ENCODE measurements at regions not wholly inside any gene's neighbourhood (a gene's known extent, or its start where the extent isn't known, plus 50 kb on each side); places are given as distances from the start of the nearest gene placed in this dataset.
"Not testable (repeated sequence)": the region's sequence is repeated elsewhere in the genome, so short reads cannot be mapped to it uniquely, and the experiment has no call there.

DNA sequence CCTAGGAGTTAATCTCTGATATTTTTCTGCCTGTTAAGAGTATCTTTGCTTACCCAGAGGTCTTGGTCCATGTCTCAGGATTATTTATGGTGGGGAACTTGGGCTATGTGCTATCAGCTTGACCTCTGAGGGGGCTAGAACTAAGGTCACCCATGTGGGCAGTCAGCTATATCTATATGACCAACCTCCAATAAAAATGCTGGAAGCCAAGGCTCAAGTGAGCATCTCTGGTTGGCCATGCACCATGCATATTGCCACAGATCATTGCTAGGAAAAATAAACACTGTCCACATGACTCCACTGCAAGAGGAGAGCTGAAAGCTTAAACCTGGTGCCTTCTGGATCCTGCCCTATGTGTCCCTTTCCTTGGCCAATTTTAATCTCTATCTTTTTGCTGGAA is 196.5 kb upstream of the SLC7A11 start:
- Mint-ChIP-seq H3K27ac (ENCODE audit: unreplicated experiment) (no peak overlapping the region), H3K9me3 (ENCODE audit: low read depth, unreplicated experiment) (peaks cover 3% of the 10 kb centered on the region), H3K4me1 (ENCODE audit: low read depth, unreplicated experiment) (no peaks in the 10 kb centered on the region), H3K4me3 (ENCODE audit: low read depth, unreplicated experiment) (no peak overlapping the region), H3K27me3 (ENCODE audit: unreplicated experiment) (no peaks in the 10 kb centered on the region), H3K36me3 (ENCODE audit: insufficient read depth, unreplicated experiment) (no peaks in the 10 kb centered on the region)
- BruUV-seq (replicated peaks): no TSS peak
- DNase-seq: no peak
- TF ChIP-seq, protein P1, sequence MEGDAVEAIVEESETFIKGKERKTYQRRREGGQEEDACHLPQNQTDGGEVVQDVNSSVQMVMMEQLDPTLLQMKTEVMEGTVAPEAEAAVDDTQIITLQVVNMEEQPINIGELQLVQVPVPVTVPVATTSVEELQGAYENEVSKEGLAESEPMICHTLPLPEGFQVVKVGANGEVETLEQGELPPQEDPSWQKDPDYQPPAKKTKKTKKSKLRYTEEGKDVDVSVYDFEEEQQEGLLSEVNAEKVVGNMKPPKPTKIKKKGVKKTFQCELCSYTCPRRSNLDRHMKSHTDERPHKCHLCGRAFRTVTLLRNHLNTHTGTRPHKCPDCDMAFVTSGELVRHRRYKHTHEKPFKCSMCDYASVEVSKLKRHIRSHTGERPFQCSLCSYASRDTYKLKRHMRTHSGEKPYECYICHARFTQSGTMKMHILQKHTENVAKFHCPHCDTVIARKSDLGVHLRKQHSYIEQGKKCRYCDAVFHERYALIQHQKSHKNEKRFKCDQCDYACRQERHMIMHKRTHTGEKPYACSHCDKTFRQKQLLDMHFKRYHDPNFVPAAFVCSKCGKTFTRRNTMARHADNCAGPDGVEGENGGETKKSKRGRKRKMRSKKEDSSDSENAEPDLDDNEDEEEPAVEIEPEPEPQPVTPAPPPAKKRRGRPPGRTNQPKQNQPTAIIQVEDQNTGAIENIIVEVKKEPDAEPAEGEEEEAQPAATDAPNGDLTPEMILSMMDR (IDR thresholded peaks at IDR 0.05; ENCODE audit: unreplicated experiment): no peak
- intact Hi-C loops (cut with micrococcal nuclease; ENCODE audit: unreplicated experiment): no loop called here
- CTCF ChIA-PET: interaction anchor here (0.6 kb wide), 1 partner anchor 274 kb away, joined by 4 read pairs; no protein-coding TSS in a partner anchor

DNA sequence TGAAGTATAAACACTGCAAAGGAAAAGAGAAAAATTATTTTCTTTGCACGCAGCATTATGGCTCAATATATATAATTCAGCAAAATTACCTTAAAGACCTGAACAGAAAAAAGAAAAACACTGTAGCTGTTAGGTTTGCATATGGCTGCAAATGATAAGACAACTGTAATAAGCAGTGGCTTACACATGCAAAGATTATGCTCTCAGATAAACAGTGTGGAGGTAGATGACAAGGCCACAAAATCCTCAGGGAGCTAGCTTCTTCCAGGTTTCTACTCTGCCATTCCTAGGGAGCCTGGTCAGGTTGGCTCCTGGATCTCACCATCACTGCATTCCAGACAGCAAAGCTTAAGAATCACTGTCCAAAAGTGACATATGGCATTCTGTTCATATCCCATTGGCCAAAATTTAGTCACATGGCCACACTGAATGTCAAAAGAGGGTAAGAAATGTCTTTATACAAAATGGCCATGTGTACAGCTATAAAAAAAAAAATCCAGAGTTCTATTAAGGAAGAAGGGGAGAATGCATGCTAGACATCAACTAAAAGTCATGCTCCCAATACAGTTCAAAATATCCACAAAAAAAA is 195.2 kb upstream of the SLC7A11 start:
- no peaks in the 10 kb centered on the region for H3K27me3 Mint-ChIP-seq (ENCODE audit: unreplicated experiment)
- no peak overlapping the region for H3K27ac Mint-ChIP-seq (ENCODE audit: unreplicated experiment)
- intact Hi-C loops (cut with micrococcal nuclease; ENCODE audit: unreplicated experiment): no loop called here
- H3K4me3 Mint-ChIP-seq (ENCODE audit: low read depth, unreplicated experiment): no peak overlapping the region
- TF ChIP-seq, protein P1 (IDR thresholded peaks at IDR 0.05; ENCODE audit: unreplicated experiment): no peak
- H3K9me3 Mint-ChIP-seq (ENCODE audit: low read depth, unreplicated experiment): peaks cover 11% of the 10 kb centered on the region
- no peak for DNase-seq
- H3K4me1 Mint-ChIP-seq (ENCODE audit: low read depth, unreplicated experiment): no peaks in the 10 kb centered on the region
- no TSS peak for BruUV-seq (replicated peaks)
- no peaks in the 10 kb centered on the region for H3K36me3 Mint-ChIP-seq (ENCODE audit: insufficient read depth, unreplicated experiment)
- CTCF ChIA-PET: no interaction called here

GRCh38 chr4:138435733-138436132 is 193.6 kb upstream of the SLC7A11 start:
- H3K4me1 Mint-ChIP-seq (ENCODE audit: low read depth, unreplicated experiment); H3K27me3 Mint-ChIP-seq (ENCODE audit: unreplicated experiment); BruUV-seq (replicated peaks); H3K4me3 Mint-ChIP-seq (ENCODE audit: low read depth, unreplicated experiment); CTCF ChIA-PET; intact Hi-C loops (cut with micrococcal nuclease; ENCODE audit: unreplicated experiment); H3K36me3 Mint-ChIP-seq (ENCODE audit: insufficient read depth, unreplicated experiment); DNase-seq; H3K27ac Mint-ChIP-seq (ENCODE audit: unreplicated experiment): not testable (repeated sequence)
- H3K9me3 Mint-ChIP-seq (ENCODE audit: low read depth, unreplicated experiment): peaks cover 12% of the 10 kb centered on the region

DNA sequence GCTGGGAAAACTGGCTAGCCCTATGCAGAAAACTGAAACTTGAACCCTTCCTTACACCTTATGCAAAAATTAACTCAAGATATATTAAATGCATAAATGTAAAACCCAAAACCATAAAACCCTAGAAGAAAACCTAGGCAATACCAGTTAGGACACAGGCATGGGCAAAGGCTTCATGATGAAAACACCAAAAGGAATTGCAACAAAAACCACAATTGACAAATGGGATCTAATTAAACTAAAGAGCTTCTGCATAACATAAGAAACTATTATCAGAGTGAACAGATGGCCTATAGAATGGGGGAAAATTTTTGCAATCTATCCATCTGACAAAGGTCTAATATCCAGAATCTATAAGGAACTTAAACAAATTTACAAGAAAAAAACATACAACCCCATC is 192.9 kb upstream of the SLC7A11 start:
- H3K4me3 Mint-ChIP-seq (ENCODE audit: low read depth, unreplicated experiment); DNase-seq; CTCF ChIA-PET: not testable (repeated sequence)

GRCh38 chr4:138428611-138429010 is 186.5 kb upstream of the SLC7A11 start:
- Mint-ChIP-seq H3K9me3 (ENCODE audit: low read depth, unreplicated experiment) (peaks cover 9% of the 10 kb centered on the region), H3K4me1 (ENCODE audit: low read depth, unreplicated experiment) (no peaks in the 10 kb centered on the region), H3K27ac (ENCODE audit: unreplicated experiment) (no peak overlapping the region), H3K36me3 (ENCODE audit: insufficient read depth, unreplicated experiment) (no peaks in the 10 kb centered on the region), H3K4me3 (ENCODE audit: low read depth, unreplicated experiment) (no peak overlapping the region), H3K27me3 (ENCODE audit: unreplicated experiment) (no peaks in the 10 kb centered on the region)
- DNase-seq: no peak
- TF ChIP-seq, protein P1 (IDR thresholded peaks at IDR 0.05; ENCODE audit: unreplicated experiment): no peak
- CTCF ChIA-PET: no interaction called here
- BruUV-seq (replicated peaks): no TSS peak
- intact Hi-C loops (cut with micrococcal nuclease; ENCODE audit: unreplicated experiment): no loop called here

More for the DNA sequence above, 192.9 kb upstream of the SLC7A11 start:
- intact Hi-C loops (cut with micrococcal nuclease; ENCODE audit: unreplicated experiment); H3K4me1 Mint-ChIP-seq (ENCODE audit: low read depth, unreplicated experiment); BruUV-seq (replicated peaks); H3K27me3 Mint-ChIP-seq (ENCODE audit: unreplicated experiment); H3K36me3 Mint-ChIP-seq (ENCODE audit: insufficient read depth, unreplicated experiment); H3K27ac Mint-ChIP-seq (ENCODE audit: unreplicated experiment): not testable (repeated sequence)
- peaks cover 12% of the 10 kb centered on the region for H3K9me3 Mint-ChIP-seq (ENCODE audit: low read depth, unreplicated experiment)

All from Calu3 (cell line).